WTC11 (cell line): ENCODE measurements at regions not wholly inside any gene's neighbourhood (a gene's known extent, or its start where the extent isn't known, plus 50 kb on each side); places are given as distances from the start of the nearest gene placed in this dataset.

Experiments
- ATAC-seq: fragments of 200-7000 bp; cut with Tn5 transposase; 2 replicates; pipeline ENCODE4 v1.10.0; 2021; ENCODE audit warnings: mild to moderate bottlenecking, moderate library complexity
- CTCF ChIA-PET: fragments of 300-600 bp; sonication (Branson Sonifier 250); formaldehyde crosslinking; loops from one replicate; lab custom pipeline; 2021; ENCODE audit warnings: antibody characterized with exemption; lab: Charles Lee
- POLR2A ChIA-PET: fragments of 350-600 bp; sonication (Branson Sonifier 250); formaldehyde crosslinking; loops from one replicate; lab custom pipeline; 2021; ENCODE audit warnings: antibody characterized with exemption; lab: Charles Lee
- DNase-seq: peaks from one replicate; pipeline ENCODE4 v3.0.0; 2021; ENCODE audit warnings: low spot score
- H3K27ac Mint-ChIP-seq: 2 replicates; pipeline ENCODE4 v1.8.0; 2021; ENCODE audit warnings: mixed read lengths
- H3K27me3 Mint-ChIP-seq: 2 replicates; pipeline ENCODE4 v1.8.0; 2021; ENCODE audit warnings: low read depth, mild to moderate bottlenecking, moderate library complexity, mixed read lengths
- H3K36me3 Mint-ChIP-seq: 2 replicates; pipeline ENCODE4 v1.8.0; 2021; ENCODE audit warnings: mixed read lengths
- H3K4me1 Mint-ChIP-seq: 2 replicates; pipeline ENCODE4 v1.8.0; 2022; ENCODE audit warnings: mixed read lengths
- H3K4me3 Mint-ChIP-seq: 2 replicates; pipeline ENCODE4 v1.8.0; 2021; ENCODE audit warnings: mild to moderate bottlenecking, moderate library complexity, mixed read lengths
- H3K9me3 Mint-ChIP-seq: 2 replicates; pipeline ENCODE4 v1.8.0; 2021; ENCODE audit warnings: mixed read lengths
- AR ChIP-seq: fragments of 250-450 bp; sonication (Bioruptor Pico); IDR thresholded peaks from 2 replicates; pipeline ENCODE4 v1.9.0; 2021; ENCODE audit warnings: mild to moderate bottlenecking
- ATF6 ChIP-seq: sonication (generic); formaldehyde crosslinking; IDR thresholded peaks from 2 replicates; pipeline ENCODE4 v1.8.1; 2023; ENCODE audit warnings: mild to moderate bottlenecking, missing genetic modification reagents
- CBFB ChIP-seq: sonication (generic); formaldehyde crosslinking; IDR thresholded peaks from 2 replicates; pipeline ENCODE4 v1.8.1; 2022; ENCODE audit warnings: mild to moderate bottlenecking, low read depth, missing genetic modification reagents
- ELF4 ChIP-seq: sonication (generic); formaldehyde crosslinking; IDR thresholded peaks from 2 replicates; pipeline ENCODE4 v1.8.1; 2022; ENCODE audit warnings: low read depth, mild to moderate bottlenecking, moderate library complexity, missing genetic modification reagents
- EMX1 ChIP-seq: fragments of 250-450 bp; sonication (Bioruptor Pico); IDR thresholded peaks from 2 replicates; pipeline ENCODE4 v1.8.0; 2021; ENCODE audit warnings: mild to moderate bottlenecking
- FOXJ3 ChIP-seq: sonication (generic); formaldehyde crosslinking; IDR thresholded peaks from 2 replicates; pipeline ENCODE4 v1.9.0; 2021; ENCODE audit warnings: missing genetic modification reagents, mild to moderate bottlenecking, borderline replicate concordance
- FOXP1 ChIP-seq: sonication (generic); formaldehyde crosslinking; IDR thresholded peaks from 2 replicates; pipeline ENCODE4 v1.8.0; 2022; ENCODE audit warnings: missing genetic modification reagents, mild to moderate bottlenecking, moderate library complexity, borderline replicate concordance
- GTF2I ChIP-seq: fragments of 250-450 bp; sonication (Bioruptor Pico); conservative IDR thresholded peaks from 2 replicates; pipeline ENCODE4 v1.4.0; 2021; ENCODE audit warnings: mild to moderate bottlenecking
- IRF1 ChIP-seq: sonication (generic); formaldehyde crosslinking; IDR thresholded peaks from 2 replicates; pipeline ENCODE4 v1.8.0; 2023; ENCODE audit warnings: missing genetic modification reagents
- JAZF1 ChIP-seq: fragments of 250-450 bp; sonication (Bioruptor Pico); IDR thresholded peaks from 2 replicates; pipeline ENCODE4 v1.9.0; 2021; ENCODE audit warnings: moderate library complexity, mild to moderate bottlenecking, inconsistent platforms
- KAT7 ChIP-seq: sonication (generic); formaldehyde crosslinking; IDR thresholded peaks from 2 replicates; pipeline ENCODE4 v1.8.1; 2023; ENCODE audit warnings: missing genetic modification reagents, mild to moderate bottlenecking, borderline replicate concordance
- MAX ChIP-seq: sonication (generic); formaldehyde crosslinking; IDR thresholded peaks from 2 replicates; pipeline ENCODE4 v1.8.0; 2022; ENCODE audit warnings: mild to moderate bottlenecking, missing genetic modification reagents
- MYBL2 ChIP-seq: sonication (generic); formaldehyde crosslinking; IDR thresholded peaks from 2 replicates; pipeline ENCODE4 v1.8.1; 2023; ENCODE audit warnings: mild to moderate bottlenecking, moderate library complexity, missing genetic modification reagents
- NFE2L1 ChIP-seq: sonication (generic); formaldehyde crosslinking; IDR thresholded peaks from 2 replicates; pipeline ENCODE4 v1.8.1; 2023; ENCODE audit warnings: missing genetic modification reagents
- NR3C1 ChIP-seq: sonication (generic); formaldehyde crosslinking; conservative IDR thresholded peaks from 2 replicates; pipeline ENCODE4 v1.8.1; 2023; ENCODE audit warnings: low read depth, mild to moderate bottlenecking, missing genetic modification reagents
- PRDM15 ChIP-seq: sonication (generic); formaldehyde crosslinking; IDR thresholded peaks from 2 replicates; pipeline ENCODE4 v1.8.0; 2022; ENCODE audit warnings: missing genetic modification reagents
- PRRX2 ChIP-seq: fragments of 250-450 bp; sonication (Bioruptor Pico); IDR thresholded peaks from 2 replicates; pipeline ENCODE4 v1.8.0; 2021; ENCODE audit warnings: mild to moderate bottlenecking
- SP1 ChIP-seq: sonication (generic); formaldehyde crosslinking; conservative IDR thresholded peaks from 2 replicates; pipeline ENCODE4 v1.8.1; 2022; ENCODE audit warnings: missing genetic modification reagents
- TP53 ChIP-seq: sonication (generic); formaldehyde crosslinking; IDR thresholded peaks from 2 replicates; pipeline ENCODE4 v1.8.1; 2023; ENCODE audit warnings: mild to moderate bottlenecking, missing genetic modification reagents
- USF1 ChIP-seq: sonication (generic); formaldehyde crosslinking; IDR thresholded peaks from 2 replicates; pipeline ENCODE4 v1.8.0; 2022; ENCODE audit warnings: mild to moderate bottlenecking, missing genetic modification reagents
- ZNF121 ChIP-seq: sonication (generic); formaldehyde crosslinking; IDR thresholded peaks from 2 replicates; pipeline ENCODE4 v1.8.0; 2023; ENCODE audit warnings: missing genetic modification reagents
- ZNF317 ChIP-seq: sonication (generic); formaldehyde crosslinking; IDR thresholded peaks from 2 replicates; pipeline ENCODE4 v1.8.1; 2023; ENCODE audit warnings: low read depth, mild to moderate bottlenecking, moderate library complexity, missing genetic modification reagents, borderline replicate concordance
- ZNF423 ChIP-seq: fragments of 250-450 bp; sonication (Bioruptor Pico); IDR thresholded peaks from 2 replicates; pipeline ENCODE4 v2.1.2; 2022; ENCODE audit warnings: mild to moderate bottlenecking, moderate library complexity
- ZSCAN18 ChIP-seq: fragments of 250-450 bp; sonication (Bioruptor Pico); IDR thresholded peaks from 2 replicates; pipeline ENCODE4 v2.1.2; 2022; ENCODE audit warnings: mild to moderate bottlenecking, moderate library complexity

- CTCF ChIA-PET: no interaction called here
- Mint-ChIP-seq H3K9me3 (no peaks in the 10 kb centered on the region), H3K27me3 (no peaks in the 10 kb centered on the region), H3K36me3 (no peaks in the 10 kb centered on the region), H3K4me3 (no peak overlapping the region), H3K27ac (no peak overlapping the region), H3K4me1 (no peaks in the 10 kb centered on the region)
- no peak for ATAC-seq
- TF ChIP-seq GTF2I (CRISPR knock-in tag) (no peak), EMX1 (CRISPR knock-in tag) (no peak), ATF6 (CRISPR knock-in tag) (no peak), ZSCAN18 (CRISPR knock-in tag) (no peak)
- POLR2A ChIA-PET: no interaction called here
- no peak for DNase-seq
Measured at GRCh38 chr5:106610041-106610440, 1060.7 kb downstream of the EFNA5 start.

GRCh38 chr5:106601620-106602019, 1069.1 kb downstream of the EFNA5 start:
- TF ChIP-seq MYBL2 (CRISPR knock-in tag): no peak
- no peak for TF ChIP-seq TP53 (CRISPR knock-in tag)
- TF ChIP-seq KAT7 (CRISPR knock-in tag): no peak
- TF ChIP-seq, all 79 proteins: peak for 0
- CTCF ChIA-PET: no interaction called here

GRCh38 chr5:106600803-106601202, 1069.9 kb downstream of the EFNA5 start:
- CTCF ChIA-PET: no interaction called here
- H3K36me3 Mint-ChIP-seq: no peaks in the 10 kb centered on the region

More at GRCh38 chr5:106601620-106602019, 1069.1 kb downstream of the EFNA5 start:
- ATAC-seq: peak; percentile 69; the same call in 1 of the 2 replicates
- Mint-ChIP-seq H3K27ac (no peak overlapping the region), H3K4me3 (no peak overlapping the region), H3K36me3 (no peaks in the 10 kb centered on the region), H3K9me3 (no peaks in the 10 kb centered on the region), H3K4me1 (peaks cover 9% of the 10 kb centered on the region), H3K27me3 (no peaks in the 10 kb centered on the region)
- DNase-seq: no peak
- POLR2A ChIA-PET: no interaction called here

GRCh38 chr5:106595864-106596263, 1074.9 kb downstream of the EFNA5 start:
- Mint-ChIP-seq H3K9me3 (peaks cover 8% of the 10 kb centered on the region; the same call in 1 of the 2 replicates), H3K4me1 (0 out of 2 replicates have a peak, but pooled peaks cover 2% of the 10 kb centered on the region), H3K27ac (no peak overlapping the region), H3K4me3 (no peak overlapping the region), H3K36me3 (no peaks in the 10 kb centered on the region), H3K27me3 (no peaks in the 10 kb centered on the region)
- ChIA-PET POLR2A (no interaction called here), CTCF (no interaction called here)
- ATAC-seq: no peak
- DNase-seq: no peak
- no peak for TF ChIP-seq PRDM15
- TF ChIP-seq MAX (CRISPR knock-in tag): no peak
- TF ChIP-seq FOXJ3 (CRISPR knock-in tag): no peak
- TF ChIP-seq AR (CRISPR knock-in tag): no peak

More at GRCh38 chr5:106600803-106601202, 1069.9 kb downstream of the EFNA5 start:
- TF ChIP-seq NR3C1 (CRISPR knock-in tag) (no peak), ELF4 (no peak), FOXP1 (no peak), SP1 (CRISPR knock-in tag) (no peak), PRRX2 (no peak), USF1 (CRISPR knock-in tag) (no peak), NFE2L1 (CRISPR knock-in tag) (no peak), CBFB (CRISPR knock-in tag) (no peak), IRF1 (CRISPR knock-in tag) (no peak), ZNF121 (no peak), JAZF1 (CRISPR knock-in tag) (no peak), ZNF423 (no peak), ZNF317 (CRISPR knock-in tag) (no peak)
- TF ChIP-seq, all 79 proteins: peak for 0
- H3K27ac Mint-ChIP-seq: no peak overlapping the region
- POLR2A ChIA-PET: no interaction called here
- no peak overlapping the region for H3K4me3 Mint-ChIP-seq
- peaks cover 9% of the 10 kb centered on the region for H3K4me1 Mint-ChIP-seq
- no peaks in the 10 kb centered on the region for H3K27me3 Mint-ChIP-seq
- H3K9me3 Mint-ChIP-seq: no peaks in the 10 kb centered on the region
- ATAC-seq (no peak), DNase-seq (no peak)
